Keratinocyte (primary cell): ENCODE measurements at regions not wholly inside any gene's neighbourhood (a gene's known extent, or its start where the extent isn't known, plus 50 kb on each side); places are given as distances from the start of the nearest gene placed in this dataset.

Source experiments
- DNase-seq: peaks from one replicate; pipeline ENCODE4 v3.0.0-alpha.2; 2011; ENCODE audit warnings: low read depth, missing footprints, low spot score
- FAIRE-seq: peaks from 2 replicates; lab custom pipeline; 2011; peaks lifted over from hg19 to GRCh38; lab: Jason Lieb, UNC
- H2AFZ ChIP-seq: 2 replicates; pipeline ENCODE4 v1.6.0; 2012; ENCODE audit warnings: low read length, control low read depth, inconsistent platforms; ENCODE audit not compliant: control insufficient read depth
- H3K27ac ChIP-seq: 2 replicates; pipeline ENCODE4 v1.5.1; 2011; ENCODE audit warnings: low read length; ENCODE audit not compliant: control insufficient read depth, insufficient read depth
- H3K27me3 ChIP-seq: 3 replicates; pipeline ENCODE4 v1.6.0; 2011; ENCODE audit warnings: low read length; ENCODE audit not compliant: control insufficient read depth, insufficient read depth; ENCODE audit errors: extremely low read depth
- H3K36me3 ChIP-seq, 2 experiments: 2 replicates in 1 of 2; 3 replicates in 1 of 2; pipeline ENCODE4 v1.5.1; 2011; ENCODE audit warnings: low read length in 2 of 2, mild to moderate bottlenecking in 1 of 2; ENCODE audit not compliant: control insufficient read depth in 2 of 2, insufficient read depth in 2 of 2; ENCODE audit errors: extremely low read depth in 1 of 2
- H3K4me1 ChIP-seq: 3 replicates; pipeline ENCODE4 v1.5.1; 2011; ENCODE audit warnings: low read length; ENCODE audit not compliant: control insufficient read depth, insufficient read depth; ENCODE audit errors: extremely low read depth
- H3K4me2 ChIP-seq: 3 replicates; pipeline ENCODE4 v1.6.0; 2011; ENCODE audit warnings: low read depth, low read length; ENCODE audit not compliant: control insufficient read depth, insufficient read depth; ENCODE audit errors: extremely low read depth
- H3K4me3 ChIP-seq, 3 experiments: fragments of 200-600 bp in 1 of 3; sonication (generic) in 1 of 3; 2 replicates in 2 of 3; 3 replicates in 1 of 3; pipeline ENCODE4 v1.5.1; 2011 to 2016; ENCODE audit warnings: low read length in 3 of 3, mild to moderate bottlenecking in 3 of 3, control low read depth in 2 of 3, inconsistent platforms in 1 of 3, low read depth in 1 of 3, mixed read lengths in 1 of 3, mixed run types in 1 of 3, moderate library complexity in 1 of 3; ENCODE audit not compliant: control insufficient read depth in 2 of 3, insufficient read depth in 2 of 3; ENCODE audit errors: extremely low read depth in 1 of 3
- H3K79me2 ChIP-seq: 2 replicates; pipeline ENCODE4 v1.6.0; 2012; ENCODE audit warnings: low read length; ENCODE audit not compliant: control insufficient read depth, insufficient read depth
- H3K9ac ChIP-seq: 3 replicates; pipeline ENCODE4 v1.6.0; 2011; ENCODE audit warnings: low read length; ENCODE audit not compliant: control insufficient read depth, insufficient read depth; ENCODE audit errors: extremely low read depth
- H3K9me1 ChIP-seq: 3 replicates; pipeline ENCODE4 v1.6.0; 2011; ENCODE audit warnings: low read length; ENCODE audit not compliant: control insufficient read depth, insufficient read depth; ENCODE audit errors: extremely low read depth
- H3K9me3 ChIP-seq: 2 replicates; pipeline ENCODE4 v1.5.1; 2012; ENCODE audit warnings: low read depth, low read length; ENCODE audit not compliant: control insufficient read depth
- H4K20me1 ChIP-seq: 3 replicates; pipeline ENCODE4 v1.6.0; 2011; ENCODE audit warnings: low read length; ENCODE audit not compliant: control insufficient read depth, insufficient read depth; ENCODE audit errors: extremely low read depth
- CTCF ChIP-seq, 3 experiments: IDR thresholded peaks in 1 of 3; conservative IDR thresholded peaks in 1 of 3; optimal IDR thresholded peaks in 1 of 3; 2 replicates in 2 of 3; 3 replicates in 1 of 3; pipeline versions ENCODE3 to v1.5.1; 2011; ENCODE audit warnings: low read length in 3 of 3, mild to moderate bottlenecking in 3 of 3, moderate library complexity in 2 of 3, control low read depth in 1 of 3, inconsistent platforms in 1 of 3; ENCODE audit not compliant: insufficient read depth in 2 of 3; ENCODE audit errors: extremely low read depth in 1 of 3
- EZH2 ChIP-seq: IDR thresholded peaks from one replicate; pipeline ENCODE4 v1.6.1; 2012; ENCODE audit warnings: inconsistent platforms, mild to moderate bottlenecking, low read length, moderate library complexity
- dilution Hi-C: fragments of 300-500 bp; cut with MboI; formaldehyde crosslinking; loops from one replicate; pipeline ENCODE4 v1.7.0; 2020; ENCODE audit warnings: low sequenced_read_pairs; ENCODE audit not compliant: extremely low pct_ligation_motif_present

GRCh38 chr1:41995441-41996130, 76.9 kb upstream of the HIVEP3 start:
- DNase-seq (no peak), FAIRE-seq (no peak)
- no peak overlapping the region for H3K9ac ChIP-seq
- H3K36me3 ChIP-seq: no peaks in the 10 kb centered on the region
- H2AFZ ChIP-seq: no peak overlapping the region
- H3K79me2 ChIP-seq: no peaks in the 10 kb centered on the region
- H3K27me3 ChIP-seq: no peaks in the 10 kb centered on the region
- H3K4me3 ChIP-seq: no peak overlapping the region
- TF ChIP-seq CTCF (optimal IDR thresholded peaks at IDR 0.05 in 1 of 3, IDR thresholded peaks at IDR 0.05 in 1 of 3, conservative IDR thresholded peaks at IDR 0.05 in 1 of 3; ENCODE audit: extremely low read depth in 1 of 3, insufficient read depth in 2 of 3, low read length in 3 of 3): no peak
- TF ChIP-seq EZH2: no peak
- dilution Hi-C loops: no loop called here
- H3K9me3 ChIP-seq: no peaks in the 10 kb centered on the region
- H3K4me2 ChIP-seq: no peak overlapping the region
- no peaks in the 10 kb centered on the region for H3K9me1 ChIP-seq
- no peak overlapping the region for H3K27ac ChIP-seq
- no peaks in the 10 kb centered on the region for H4K20me1 ChIP-seq
- no peaks in the 10 kb centered on the region for H3K4me1 ChIP-seq

GRCh38 chr1:41994195-41994894, 75.6 kb upstream of the HIVEP3 start:
- dilution Hi-C loops: no loop called here
- no peak overlapping the region for H2AFZ ChIP-seq
- no peaks in the 10 kb centered on the region for H3K36me3 ChIP-seq
- H3K27me3 ChIP-seq: no peaks in the 10 kb centered on the region
- H3K9ac ChIP-seq: no peak overlapping the region
- H3K4me2 ChIP-seq: no peak overlapping the region
- no peak overlapping the region for H3K27ac ChIP-seq
- no peaks in the 10 kb centered on the region for H3K79me2 ChIP-seq
- H3K9me1 ChIP-seq: no peaks in the 10 kb centered on the region
- H3K4me3 ChIP-seq: no peak overlapping the region
- TF ChIP-seq CTCF (optimal IDR thresholded peaks at IDR 0.05 in 1 of 3, IDR thresholded peaks at IDR 0.05 in 1 of 3, conservative IDR thresholded peaks at IDR 0.05 in 1 of 3; ENCODE audit: extremely low read depth in 1 of 3, insufficient read depth in 2 of 3, low read length in 3 of 3) (no peak), EZH2 (no peak)
- no peaks in the 10 kb centered on the region for H3K9me3 ChIP-seq
- H4K20me1 ChIP-seq: no peaks in the 10 kb centered on the region
- no peak for FAIRE-seq
- H3K4me1 ChIP-seq: no peaks in the 10 kb centered on the region
- no peak for DNase-seq
